ENCODE measurements at regions not wholly inside any gene's neighbourhood (a gene's known extent, or its start where the extent isn't known, plus 50 kb on each side); places are given as distances from the start of the nearest gene placed in this dataset.
A peak's percentile ranks its signal among the peaks of the same experiment; 100 is the strongest.

GRCh38 chr14:65186951-65187350 is 84.6 kb upstream of the MAX start:
- DNase-seq, result no peak

GRCh38 chr14:65187421-65188049 is 85.2 kb upstream of the MAX start:
- no peak for DNase-seq

GRCh38 chr14:65190312-65190711 is 88.0 kb upstream of the MAX start:
- DNase-seq, result no peak

GRCh38 chr14:65191716-65192115 is 89.4 kb upstream of the MAX start:
- DNase-seq, result no peak

- DNase-seq, result no peak
These were observed 90.4 kb upstream of the MAX start for GRCh38 chr14:65192686-65193085.

- no peak for DNase-seq
These were observed 91.7 kb upstream of the MAX start for GRCh38 chr14:65193916-65194590.

- DNase-seq, result peak in 1 of 5 experiments; percentile 34
These were observed 92.9 kb upstream of the MAX start for GRCh38 chr14:65195042-65195719.

GRCh38 chr14:65198346-65198745 is 96.0 kb upstream of the MAX start:
- no peak for DNase-seq

GRCh38 chr14:65200454-65200853 is 98.1 kb upstream of the MAX start:
- DNase-seq, result no peak

- no peak for DNase-seq
These were observed 101.3 kb upstream of the MAX start for GRCh38 chr14:65203574-65203973.

- DNase-seq, result no peak
These were observed 101.7 kb upstream of the MAX start for GRCh38 chr14:65204056-65204455.

- DNase-seq, result no peak
These were observed 103.7 kb upstream of the MAX start for GRCh38 chr14:65206078-65206447.

- peak in 1 of 5 experiments; percentile 85 for DNase-seq
These were observed 104.3 kb upstream of the MAX start for GRCh38 chr14:65206448-65207096.

- DNase-seq, result no peak
These were observed 106.2 kb upstream of the MAX start for GRCh38 chr14:65208548-65208947.

- DNase-seq, result peak in 1 of 5 experiments; percentile 60
These were observed 108.0 kb upstream of the MAX start for GRCh38 chr14:65210118-65210821.

GRCh38 chr14:65210822-65211182 is 108.5 kb upstream of the MAX start:
- no peak for DNase-seq

GRCh38 chr14:65211341-65211987 is 109.1 kb upstream of the MAX start:
- peak in 1 of 5 experiments; percentile 45 for DNase-seq

- DNase-seq, result no peak
These were observed 111.0 kb upstream of the MAX start for GRCh38 chr14:65213316-65213715.

GRCh38 chr14:65214741-65215140 is 112.4 kb upstream of the MAX start:
- DNase-seq, result no peak

- no peak for DNase-seq
These were observed 117.0 kb upstream of the MAX start for GRCh38 chr14:65219353-65219752.

GRCh38 chr14:65222440-65222858 is 120.1 kb upstream of the MAX start:
- DNase-seq, result peak in 4 of 5 experiments; percentile 15 to 71 (median 34)

GRCh38 chr14:65223636-65224035 is 121.3 kb upstream of the MAX start:
- peak in 1 of 5 experiments; percentile 54 for DNase-seq
